Neutrophil (primary cell): ENCODE measurements at regions not wholly inside any gene's neighbourhood (a gene's known extent, or its start where the extent isn't known, plus 50 kb on each side); places are given as distances from the start of the nearest gene placed in this dataset.

Experiments used
- H3K27ac ChIP-seq: fragments of 200-600 bp; sonication (generic); 2 replicates; pipeline ENCODE4 v1.5.1; 2016; ENCODE audit warnings: mild to moderate bottlenecking, moderate library complexity
- H3K27me3 ChIP-seq: fragments of 200-600 bp; sonication (generic); 2 replicates; pipeline ENCODE4 v1.6.0; 2016; ENCODE audit warnings: mild to moderate bottlenecking
- H3K36me3 ChIP-seq: fragments of 200-600 bp; sonication (generic); 2 replicates; pipeline ENCODE4 v1.5.1; 2017
- H3K4me1 ChIP-seq, 2 experiments: fragments of 200-600 bp in 1 of 2; sonication (generic) in 1 of 2; 1 replicate in 1 of 2; 2 replicates in 1 of 2; pipeline versions ENCODE4 v1.5.1 to v1.6.1; 2013 to 2016; ENCODE audit warnings: low read depth in 1 of 2, low read length in 1 of 2, mild to moderate bottlenecking in 1 of 2, moderate library complexity in 1 of 2; ENCODE audit not compliant: control insufficient read depth in 1 of 2, insufficient read depth in 1 of 2
- H3K4me3 ChIP-seq, 2 experiments: fragments of 200-600 bp in 1 of 2; sonication (generic) in 1 of 2; 1 replicate in 1 of 2; 2 replicates in 1 of 2; pipeline ENCODE4 v1.5.1; 2013 to 2016; ENCODE audit warnings: low read depth in 1 of 2, low read length in 1 of 2, mild to moderate bottlenecking in 1 of 2, moderate library complexity in 1 of 2
- H3K9me3 ChIP-seq: fragments of 200-600 bp; sonication (generic); 2 replicates; pipeline ENCODE4 v1.5.1; 2016
- TF ChIP-seq, protein P1 (sequence below): fragments of 200-600 bp; sonication (generic); IDR thresholded peaks from 2 replicates; pipeline ENCODE4 v1.5.1; 2016; ENCODE audit warnings: antibody characterized with exemption

GRCh38 chr11:128335729-128336128 is 251.6 kb downstream of the ETS1 start:
- H3K4me1 ChIP-seq: no peaks in the 10 kb centered on the region
- no peak overlapping the region for H3K4me3 ChIP-seq
- no peaks in the 10 kb centered on the region for H3K27me3 ChIP-seq
- no peaks in the 10 kb centered on the region for H3K36me3 ChIP-seq
- H3K27ac ChIP-seq: no peak overlapping the region
- TF ChIP-seq, protein P1, sequence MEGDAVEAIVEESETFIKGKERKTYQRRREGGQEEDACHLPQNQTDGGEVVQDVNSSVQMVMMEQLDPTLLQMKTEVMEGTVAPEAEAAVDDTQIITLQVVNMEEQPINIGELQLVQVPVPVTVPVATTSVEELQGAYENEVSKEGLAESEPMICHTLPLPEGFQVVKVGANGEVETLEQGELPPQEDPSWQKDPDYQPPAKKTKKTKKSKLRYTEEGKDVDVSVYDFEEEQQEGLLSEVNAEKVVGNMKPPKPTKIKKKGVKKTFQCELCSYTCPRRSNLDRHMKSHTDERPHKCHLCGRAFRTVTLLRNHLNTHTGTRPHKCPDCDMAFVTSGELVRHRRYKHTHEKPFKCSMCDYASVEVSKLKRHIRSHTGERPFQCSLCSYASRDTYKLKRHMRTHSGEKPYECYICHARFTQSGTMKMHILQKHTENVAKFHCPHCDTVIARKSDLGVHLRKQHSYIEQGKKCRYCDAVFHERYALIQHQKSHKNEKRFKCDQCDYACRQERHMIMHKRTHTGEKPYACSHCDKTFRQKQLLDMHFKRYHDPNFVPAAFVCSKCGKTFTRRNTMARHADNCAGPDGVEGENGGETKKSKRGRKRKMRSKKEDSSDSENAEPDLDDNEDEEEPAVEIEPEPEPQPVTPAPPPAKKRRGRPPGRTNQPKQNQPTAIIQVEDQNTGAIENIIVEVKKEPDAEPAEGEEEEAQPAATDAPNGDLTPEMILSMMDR: no peak
- H3K9me3 ChIP-seq: no peaks in the 10 kb centered on the region

DNA sequence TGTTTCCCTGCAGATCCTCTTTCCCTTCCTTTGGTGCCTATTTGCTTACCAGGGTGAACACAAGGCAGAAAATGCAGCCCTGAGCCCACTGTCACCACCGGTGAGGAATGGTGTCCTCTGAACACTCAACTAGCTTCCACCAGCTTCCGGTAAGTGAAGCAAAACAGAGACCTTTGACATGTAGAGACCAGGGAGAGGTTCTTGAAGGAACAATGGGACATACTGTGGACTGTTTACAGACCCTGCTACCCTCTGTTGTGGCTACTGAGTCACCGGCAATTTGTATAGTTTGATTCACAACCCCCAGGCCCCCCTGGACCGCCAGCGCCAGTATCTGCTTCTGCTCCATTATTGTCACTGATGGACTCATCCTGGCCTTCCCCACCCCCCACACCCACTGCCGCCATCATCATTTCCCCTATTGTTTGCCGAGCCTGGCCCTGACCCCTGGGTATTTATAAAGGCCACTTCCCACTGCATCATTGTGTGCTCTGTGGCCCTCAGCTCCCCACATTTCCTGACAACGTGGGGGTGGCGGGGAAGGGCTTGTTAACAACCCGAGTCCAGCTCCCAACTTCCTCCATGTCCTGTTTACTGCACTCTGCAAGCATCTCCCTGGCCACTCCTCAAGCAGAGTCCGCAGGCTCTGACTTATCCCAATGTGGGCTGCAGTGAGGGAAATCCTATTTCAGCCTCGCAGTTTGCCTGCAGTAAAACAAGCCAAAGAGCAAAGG is 252.9 kb downstream of the ETS1 start:
- H3K9me3 ChIP-seq: no peaks in the 10 kb centered on the region
- TF ChIP-seq, protein P1: no peak
- H3K4me1 ChIP-seq: no peaks in the 10 kb centered on the region
- H3K4me3 ChIP-seq: no peak overlapping the region
- no peaks in the 10 kb centered on the region for H3K27me3 ChIP-seq
- no peak overlapping the region for H3K27ac ChIP-seq
- no peaks in the 10 kb centered on the region for H3K36me3 ChIP-seq

DNA sequence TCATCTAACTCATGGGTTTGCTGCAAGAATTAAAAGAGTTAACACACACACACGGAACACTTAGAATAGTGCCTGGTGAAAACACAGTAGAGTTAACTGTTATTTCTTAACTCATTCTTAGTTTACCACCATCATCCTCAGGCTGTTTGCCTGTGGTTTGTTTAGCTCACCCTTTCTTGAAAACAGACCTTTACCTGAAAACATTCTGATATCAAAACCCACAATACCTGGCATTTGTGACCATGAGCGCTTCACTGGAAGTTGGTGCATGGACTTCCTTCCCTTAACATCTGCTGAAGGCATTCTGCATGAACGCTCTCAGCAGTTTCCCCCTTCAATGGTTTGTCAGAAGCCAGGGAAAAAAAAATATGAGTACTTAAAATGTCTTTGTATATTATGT is 256.0 kb downstream of the ETS1 start:
- TF ChIP-seq, protein P1: no peak
- Histone ChIP-seq H3K27ac (no peak overlapping the region), H3K27me3 (no peaks in the 10 kb centered on the region), H3K36me3 (no peaks in the 10 kb centered on the region), H3K4me3 (no peak overlapping the region), H3K9me3 (no peaks in the 10 kb centered on the region), H3K4me1 (no peaks in the 10 kb centered on the region)

DNA sequence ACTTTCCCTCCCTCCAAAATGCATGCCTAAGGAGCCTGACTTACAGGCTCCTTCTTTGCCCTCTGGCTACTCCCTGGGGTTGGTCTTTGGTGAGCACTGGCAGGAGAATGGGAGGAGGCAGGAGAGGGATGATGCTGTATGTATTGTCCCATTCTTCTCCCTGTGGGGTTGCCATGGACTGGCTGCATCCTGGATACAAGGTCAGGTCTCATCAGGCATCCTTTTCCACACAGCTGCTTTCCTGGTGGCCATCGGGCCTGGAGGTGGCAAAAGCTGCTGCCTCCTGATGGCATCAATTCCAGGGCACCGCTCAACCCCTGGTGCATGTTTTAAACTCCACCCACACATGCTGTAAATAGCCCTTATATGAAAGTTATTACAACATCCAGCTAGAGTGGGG is 257.2 kb downstream of the ETS1 start:
- Histone ChIP-seq H3K9me3 (no peaks in the 10 kb centered on the region), H3K27me3 (no peaks in the 10 kb centered on the region), H3K36me3 (no peaks in the 10 kb centered on the region), H3K27ac (no peak overlapping the region), H3K4me1 (no peaks in the 10 kb centered on the region), H3K4me3 (no peak overlapping the region)
- TF ChIP-seq, protein P1: no peak

GRCh38 chr11:128328955-128329551 is 258.3 kb downstream of the ETS1 start:
- no peaks in the 10 kb centered on the region for H3K27me3 ChIP-seq
- no peak overlapping the region for H3K27ac ChIP-seq
- H3K9me3 ChIP-seq: no peaks in the 10 kb centered on the region
- H3K4me3 ChIP-seq: no peak overlapping the region
- no peaks in the 10 kb centered on the region for H3K4me1 ChIP-seq
- H3K36me3 ChIP-seq: no peaks in the 10 kb centered on the region
- TF ChIP-seq, protein P1: no peak
